Glomerular endothelial cell (primary cell): ENCODE measurements at regions not wholly inside any gene's neighbourhood (a gene's known extent, or its start where the extent isn't known, plus 50 kb on each side); places are given as distances from the start of the nearest gene placed in this dataset.
A peak's percentile ranks its signal among the peaks of the same experiment; 100 is the strongest.

Experiments used
- DNase-seq: peaks from one replicate; pipeline ENCODE4 v3.0.0-alpha.2; 2011; ENCODE audit warnings: low read depth, low spot score; ENCODE audit errors: extremely low read depth

DNA sequence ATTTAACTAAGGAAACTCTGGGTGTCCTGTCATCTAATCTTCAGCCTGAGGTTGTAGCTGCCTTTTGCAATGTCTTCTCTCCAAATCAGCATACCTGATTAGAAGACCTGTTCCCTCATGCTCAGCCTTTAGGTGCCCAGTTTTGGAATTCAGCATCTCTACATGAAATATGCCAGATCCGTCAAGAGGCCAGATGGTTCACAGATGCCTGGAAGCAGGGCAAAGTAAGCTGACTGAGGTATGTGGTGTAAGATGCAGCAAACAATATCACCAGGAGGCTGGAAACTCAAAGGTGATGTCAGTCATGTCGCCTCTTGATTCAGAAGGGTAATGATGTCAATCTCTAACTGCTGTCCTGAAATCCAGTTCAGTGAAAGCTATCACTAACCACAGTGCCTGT lies 324.4 kb downstream of the PRELID2 start:
- DNase-seq, result no peak

DNA sequence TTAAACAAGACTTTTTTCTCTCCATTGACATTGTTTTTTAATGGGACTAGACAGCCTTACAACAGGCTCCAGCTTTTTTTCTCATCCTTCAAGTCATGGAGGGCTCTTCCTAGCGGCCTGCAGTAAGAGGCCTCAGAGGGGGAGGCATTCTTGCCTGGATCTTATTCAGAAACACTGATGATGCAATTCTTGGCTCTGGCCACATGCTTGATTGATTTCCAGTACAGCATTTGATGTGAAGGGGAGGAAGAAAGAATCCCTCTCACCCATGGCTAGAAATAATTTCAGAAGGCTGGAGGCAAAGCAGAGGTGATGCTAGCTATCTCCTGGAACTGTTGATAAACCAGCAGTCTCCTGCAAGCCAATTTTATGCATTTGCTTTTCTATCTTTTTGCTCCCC lies 324.8 kb downstream of the PRELID2 start:
- no peak for DNase-seq

DNA sequence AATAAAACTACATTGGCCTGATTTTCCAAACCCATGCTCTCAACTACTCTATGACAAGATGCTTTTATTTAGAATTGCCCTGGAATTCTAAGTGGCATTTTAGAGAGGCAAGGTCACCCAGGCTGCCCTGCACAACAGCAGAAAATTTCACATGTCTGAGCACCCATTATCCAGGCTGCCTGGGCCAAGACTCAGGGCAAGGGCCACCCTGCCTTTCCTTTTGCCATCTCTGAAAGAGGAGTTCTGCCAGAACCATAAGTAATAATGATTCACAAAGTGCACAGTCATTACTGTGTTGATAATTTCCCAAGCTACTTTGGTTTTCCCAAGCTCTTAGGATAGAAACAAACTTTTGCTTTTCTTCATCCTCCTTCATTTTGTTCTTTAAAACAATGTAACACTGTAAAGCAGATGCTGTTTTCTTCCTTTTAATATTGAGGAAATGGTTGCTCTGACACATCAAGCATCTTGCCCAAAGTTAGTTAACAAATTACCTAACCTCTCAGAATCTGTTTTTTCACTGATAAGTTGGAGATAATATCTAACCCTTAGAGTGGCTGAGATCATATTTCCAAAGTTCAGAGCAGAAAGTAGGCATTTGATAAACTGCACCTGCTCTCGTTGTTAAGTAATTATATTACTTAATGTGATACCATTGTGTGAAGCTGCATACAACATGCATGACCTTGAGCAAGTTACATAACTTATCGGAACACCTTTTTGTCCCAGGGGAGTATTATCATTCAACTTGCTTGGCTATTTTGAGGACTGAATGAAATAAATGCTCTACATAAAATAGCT lies 325.6 kb downstream of the PRELID2 start:
- DNase-seq, result no peak

DNA sequence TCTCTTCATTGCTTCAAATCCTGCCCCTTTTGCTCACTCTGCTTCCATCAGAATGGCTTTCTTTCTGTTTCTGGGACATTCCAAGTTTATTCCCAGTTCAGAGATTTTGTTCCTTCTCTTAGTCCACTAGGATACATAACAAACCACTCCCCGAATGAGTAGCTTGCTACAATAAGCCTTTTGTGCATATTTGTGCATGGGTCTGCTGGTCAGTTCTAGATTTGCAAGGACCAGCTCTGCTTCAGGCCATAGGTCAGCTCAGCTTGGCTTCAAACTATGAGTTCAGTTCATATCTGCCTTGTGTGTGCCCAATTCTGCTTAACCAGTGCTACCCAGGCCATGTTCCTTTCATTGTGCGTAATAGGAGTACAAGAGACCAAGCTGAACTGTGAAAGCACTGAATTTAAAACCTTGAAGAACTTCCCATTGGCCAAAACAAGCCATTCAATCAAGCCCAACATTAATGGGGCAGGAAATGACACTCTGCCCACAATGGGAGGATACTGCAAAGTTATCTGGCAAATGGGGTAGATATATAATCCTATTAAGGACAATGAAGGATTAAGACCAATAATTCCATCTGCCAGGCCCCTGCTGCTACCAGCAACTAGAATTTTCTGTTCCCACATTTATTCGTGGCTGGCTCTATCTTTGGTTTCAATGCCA lies 328.8 kb downstream of the PRELID2 start:
- DNase-seq, result no peak

DNA sequence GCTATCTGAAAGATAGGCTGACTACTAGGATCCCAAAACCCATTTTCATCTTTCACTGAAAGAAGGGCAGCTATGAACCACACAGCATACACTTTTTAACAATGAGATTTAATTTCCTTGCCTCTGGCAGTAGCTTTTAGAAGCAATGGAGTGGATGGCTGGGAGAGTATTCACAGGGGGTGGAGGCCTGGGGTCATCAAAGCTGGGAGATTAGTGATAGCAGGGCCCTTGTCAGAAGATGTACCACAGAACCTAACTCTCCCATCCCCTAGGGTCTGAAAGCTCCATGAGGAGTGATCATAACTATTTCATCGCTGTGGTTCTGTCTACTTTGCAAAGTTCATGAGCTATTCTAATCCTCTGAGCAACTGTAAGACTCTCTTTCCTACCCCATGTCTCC lies 332.2 kb downstream of the PRELID2 start:
- DNase-seq, result no peak

DNA sequence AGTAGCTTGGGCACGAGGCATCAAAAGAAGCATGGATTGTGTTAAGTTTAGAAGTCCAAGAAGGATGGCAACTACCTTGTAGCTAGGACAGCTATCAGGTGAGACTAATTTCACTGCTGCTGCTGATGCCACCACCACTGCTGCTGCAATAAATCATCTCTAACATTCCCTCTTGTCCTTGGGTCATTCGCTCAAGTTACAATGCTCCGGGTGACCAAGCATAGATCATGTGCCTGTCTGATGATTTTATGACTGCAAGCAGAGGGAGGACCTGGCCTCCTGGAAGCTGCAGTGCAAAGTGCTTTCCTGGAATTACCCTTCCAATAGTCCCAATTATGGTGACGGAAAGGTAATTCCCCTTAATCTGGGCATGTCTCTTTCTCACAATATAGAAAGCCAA lies 334.4 kb downstream of the PRELID2 start:
- DNase-seq, result no peak

DNA sequence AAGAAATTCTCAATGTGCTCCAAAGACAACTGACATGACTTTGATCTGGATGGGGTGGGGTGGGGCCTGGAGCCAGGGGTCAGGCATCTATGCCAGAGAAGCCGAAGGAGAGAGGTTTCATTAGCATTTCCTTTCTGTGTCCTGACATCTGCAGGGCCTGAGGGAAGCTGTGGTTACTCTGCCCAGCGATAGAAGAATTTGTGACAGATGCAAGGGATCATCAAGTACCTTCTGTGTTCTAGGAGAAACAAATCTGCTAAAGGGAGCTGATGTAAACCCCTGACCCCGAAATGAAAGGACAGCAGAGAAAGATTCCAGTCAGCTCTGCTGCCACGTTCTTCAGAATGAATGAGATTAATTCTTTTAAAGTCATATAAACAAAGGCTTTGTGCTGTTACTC lies 335.7 kb downstream of the PRELID2 start:
- DNase-seq, result no peak

DNA sequence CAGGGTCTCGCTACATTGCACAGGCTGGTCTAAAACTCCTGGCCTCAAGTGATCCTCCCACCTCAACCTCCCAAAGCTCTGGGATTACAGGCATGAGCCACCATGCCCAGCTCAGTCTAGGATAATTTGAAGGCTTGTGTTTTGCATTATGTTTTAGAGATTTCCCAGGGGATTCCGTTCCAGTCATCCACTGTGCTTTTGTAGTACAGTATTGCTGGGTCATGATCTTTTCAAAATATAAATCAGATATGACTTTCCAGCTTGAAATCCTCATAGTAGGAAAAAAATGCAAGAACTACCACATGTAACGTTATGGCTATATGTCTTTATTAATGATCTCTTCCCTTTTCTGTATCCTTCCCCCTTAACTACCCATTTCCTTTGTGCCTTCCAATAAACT lies 338.1 kb downstream of the PRELID2 start:
- no peak for DNase-seq

DNA sequence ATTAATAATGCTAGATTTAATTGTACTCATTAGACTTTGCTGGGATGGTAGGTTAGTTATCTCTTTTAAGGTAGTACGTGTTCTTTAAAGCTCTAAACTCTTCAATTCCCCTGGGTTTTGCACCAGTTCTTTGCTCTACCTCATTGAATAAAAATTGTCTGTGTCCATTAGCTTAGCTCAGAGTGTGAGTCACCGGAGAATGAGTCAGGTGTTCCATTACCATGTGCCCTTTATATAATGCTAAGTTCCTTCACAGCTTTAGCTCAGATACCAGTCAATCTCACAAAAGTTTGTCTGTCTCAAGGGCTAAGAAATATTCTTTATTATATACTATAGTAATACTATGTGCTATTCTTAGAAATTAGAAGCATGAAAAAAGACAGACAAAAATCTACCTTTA lies 339.4 kb downstream of the PRELID2 start:
- DNase-seq, result peak; percentile 77

DNA sequence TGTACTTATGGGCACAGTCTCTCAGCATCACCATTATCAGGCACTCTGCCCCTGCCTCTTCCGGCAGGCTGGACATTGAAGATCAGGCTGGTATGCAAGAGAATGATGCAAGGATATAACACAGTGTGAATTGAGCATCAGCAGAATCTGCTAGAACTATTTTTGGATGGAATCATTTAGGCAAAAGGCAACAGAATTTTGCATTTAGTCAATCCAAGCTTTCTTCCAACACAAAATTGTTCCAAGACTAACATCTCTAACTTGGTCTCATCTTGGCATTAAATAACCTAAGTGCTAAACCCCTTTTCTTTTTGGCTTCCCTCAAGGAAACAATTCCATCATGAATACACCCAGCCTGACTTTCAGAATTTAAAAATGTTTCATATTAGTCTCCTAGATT lies 339.9 kb downstream of the PRELID2 start:
- DNase-seq, result no peak

DNA sequence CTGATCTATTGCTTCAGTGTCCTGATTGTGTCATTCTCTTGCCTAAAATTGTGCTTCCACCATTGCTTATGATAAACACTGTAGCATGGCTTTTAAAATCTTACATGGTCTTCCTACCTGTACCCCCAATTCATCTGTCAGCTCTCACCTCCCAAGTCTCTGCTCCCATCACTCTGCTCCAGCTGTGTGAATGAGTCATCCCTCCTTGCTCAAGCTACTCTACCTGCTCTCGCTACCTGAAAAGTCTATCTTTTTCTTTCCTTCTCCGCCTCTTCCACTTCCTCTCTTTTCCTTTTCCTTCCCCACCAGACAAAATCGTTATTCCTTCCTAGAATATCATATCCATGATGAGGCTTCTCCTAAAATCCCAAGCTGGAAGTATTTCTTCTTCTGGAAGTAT lies 341.7 kb downstream of the PRELID2 start:
- DNase-seq, result no peak

DNA sequence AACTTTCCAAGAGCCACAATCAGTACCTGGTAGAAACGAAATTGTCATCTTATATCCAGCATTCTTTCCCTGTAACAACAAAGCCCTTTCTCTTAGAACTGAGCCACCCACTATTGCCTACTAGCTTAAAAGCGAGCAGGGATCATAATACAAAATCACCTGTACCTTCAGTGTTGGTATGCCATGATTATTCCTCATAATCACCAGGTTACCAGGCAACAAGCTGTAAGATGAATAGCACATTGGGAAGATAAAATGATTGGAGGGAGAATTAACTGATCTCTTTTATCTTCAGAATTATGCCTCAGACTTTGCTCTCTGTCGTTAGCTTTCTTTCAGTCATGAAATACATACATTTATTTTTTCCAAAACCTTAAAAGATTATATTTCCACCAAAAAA lies 345.6 kb downstream of the PRELID2 start:
- no peak for DNase-seq

DNA sequence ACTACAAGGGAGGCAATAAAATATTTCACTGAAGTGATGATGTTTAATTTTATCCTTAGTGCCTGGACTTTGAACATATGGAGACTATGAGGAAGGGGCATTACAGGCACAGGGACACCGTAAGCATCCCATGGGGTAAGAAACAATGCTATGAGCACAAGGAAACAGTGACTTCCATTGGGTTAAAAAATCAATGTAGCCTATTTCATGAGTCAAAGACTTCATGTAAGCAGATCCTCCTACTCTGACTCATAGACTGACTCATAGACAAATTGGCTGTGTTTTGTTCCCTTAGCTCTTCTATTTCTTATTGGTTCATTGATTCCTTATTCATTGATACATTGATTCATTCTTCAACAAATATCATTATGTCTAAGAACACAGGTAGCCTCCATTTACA lies 351.0 kb downstream of the PRELID2 start:
- no peak for DNase-seq

DNA sequence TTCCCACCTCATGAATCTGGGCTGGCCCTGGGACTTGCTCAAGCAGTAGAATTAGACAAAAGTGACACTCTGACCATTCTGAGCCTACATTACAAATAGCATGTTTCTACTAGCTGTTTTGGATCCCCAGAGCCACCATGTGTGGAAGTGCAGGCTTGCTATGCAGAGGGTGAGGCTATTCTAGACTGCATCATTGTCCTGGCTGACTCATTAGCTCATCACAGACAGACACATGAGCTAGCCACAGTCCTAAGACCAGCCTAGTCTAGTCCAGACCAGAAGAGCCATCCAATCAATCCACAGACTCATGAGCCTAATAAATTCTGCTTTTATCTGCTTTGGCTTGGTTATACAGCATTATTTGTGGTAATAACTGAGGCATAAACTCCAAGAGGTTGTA lies 351.9 kb downstream of the PRELID2 start:
- DNase-seq, result no peak

DNA sequence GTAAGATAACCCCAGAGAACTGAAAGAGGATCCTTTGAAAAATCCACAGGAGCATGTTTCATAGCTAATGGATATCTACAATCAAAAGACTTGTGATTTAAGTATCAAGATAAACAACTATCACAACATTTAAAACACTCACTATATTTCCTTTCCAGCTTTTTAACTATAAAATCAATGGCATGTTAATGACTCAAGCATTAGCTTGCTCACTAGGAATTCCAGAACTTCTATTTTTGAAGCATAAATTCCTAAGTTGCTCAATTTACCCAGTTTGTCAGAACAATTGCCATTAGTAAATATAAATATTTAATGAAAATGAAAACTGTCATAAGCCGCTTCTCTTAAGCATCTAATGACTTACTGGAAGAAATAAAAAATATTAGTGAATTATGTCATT lies 355.3 kb downstream of the PRELID2 start:
- DNase-seq, result no peak

DNA sequence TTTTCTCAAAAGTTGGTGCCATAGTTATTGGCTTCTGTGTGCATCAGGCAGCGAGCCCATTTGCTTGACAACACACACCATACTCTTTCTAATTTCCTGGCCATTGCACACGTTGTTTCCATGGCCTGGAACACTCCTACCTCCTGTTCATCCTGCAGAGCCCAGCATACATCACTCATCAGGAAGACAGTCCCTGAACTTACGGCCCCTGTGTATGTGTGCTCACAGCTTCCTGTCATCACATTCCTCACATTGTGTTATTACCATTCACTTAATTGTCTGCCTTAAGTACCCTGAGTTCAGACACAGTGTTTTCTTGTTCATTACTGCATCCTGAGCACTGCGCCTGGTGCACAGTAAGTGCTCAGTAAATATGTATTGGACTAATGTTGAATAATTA lies 355.9 kb downstream of the PRELID2 start:
- no peak for DNase-seq

DNA sequence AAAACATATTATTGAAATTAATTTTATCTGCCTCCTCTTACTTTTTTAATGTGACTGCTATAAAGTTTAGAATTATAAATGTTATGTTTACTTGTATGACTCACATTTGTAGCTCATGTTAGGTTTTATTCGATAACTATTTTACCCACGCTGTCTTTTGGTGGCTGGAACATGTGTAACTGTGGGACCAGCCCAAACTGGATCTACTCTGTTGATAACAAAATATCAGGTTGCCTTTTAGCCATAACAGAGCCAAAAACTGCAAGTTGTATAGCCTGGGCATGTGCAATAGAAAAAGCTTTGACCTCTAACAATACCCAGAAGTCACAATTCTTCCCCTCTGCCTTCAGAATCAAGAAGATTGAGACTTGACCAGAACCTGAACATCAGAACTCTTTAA lies 356.5 kb downstream of the PRELID2 start:
- DNase-seq, result no peak

DNA sequence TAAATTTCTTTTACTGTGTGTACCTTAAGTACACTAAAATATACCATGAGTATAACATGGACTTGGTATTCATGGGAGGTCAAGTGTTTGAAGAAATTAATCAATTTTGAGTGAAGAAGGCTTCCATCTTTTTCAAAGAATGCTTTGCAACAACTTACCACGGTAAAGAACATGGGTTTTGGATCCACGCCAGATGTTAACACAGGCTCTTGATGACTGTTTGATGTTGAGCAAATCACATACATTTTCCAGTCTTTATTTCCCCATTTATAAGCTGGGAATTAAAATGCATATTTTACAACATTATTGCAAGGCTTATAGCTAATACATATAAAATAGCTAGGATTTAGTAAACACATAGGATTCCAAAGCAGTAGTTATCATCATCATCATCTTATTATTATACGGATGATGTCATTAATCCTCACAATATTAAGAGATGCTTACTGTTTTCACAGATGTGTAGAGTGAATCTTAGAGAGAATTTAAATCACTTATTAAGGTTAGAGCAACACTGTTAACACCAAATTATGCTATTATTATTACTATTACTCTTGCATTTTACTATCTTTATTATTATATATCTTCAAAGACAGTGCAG lies 362.0 kb downstream of the PRELID2 start:
- no peak for DNase-seq

DNA sequence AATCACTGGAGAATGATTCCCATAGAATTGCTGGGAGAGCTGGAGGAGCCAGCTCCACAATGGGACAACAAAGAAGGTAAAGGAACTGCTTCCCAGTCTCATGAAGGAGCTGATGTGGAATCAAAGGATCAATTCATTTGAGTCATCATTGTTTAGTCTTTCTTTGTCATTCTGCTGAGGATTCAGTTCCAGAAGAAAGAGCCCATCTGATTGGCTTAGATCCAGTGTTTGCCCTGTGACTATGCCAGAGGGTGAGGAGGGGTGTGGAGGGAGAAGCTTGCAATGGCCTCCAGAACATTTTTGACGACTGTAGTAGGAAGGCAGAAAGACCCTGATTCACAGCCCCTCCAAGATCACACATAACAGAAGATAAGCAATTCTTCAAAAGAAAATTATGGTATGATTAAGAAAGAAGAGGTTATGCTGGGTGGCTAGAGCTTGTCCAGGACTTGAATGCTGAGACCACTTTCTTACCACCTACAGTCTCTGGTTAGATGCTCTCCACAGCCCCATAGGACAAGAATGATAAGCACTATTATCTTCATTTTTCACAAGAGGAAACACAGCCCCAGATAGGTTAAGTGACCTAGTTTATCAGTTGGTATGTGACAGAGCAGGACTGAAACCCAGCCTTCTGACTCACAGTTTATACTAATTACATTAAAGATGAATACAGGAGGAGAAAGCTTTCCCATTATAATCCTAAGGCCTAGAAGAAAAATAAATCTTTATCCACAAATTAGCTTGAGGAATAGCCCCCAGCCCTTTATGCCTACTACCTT lies 363.1 kb downstream of the PRELID2 start:
- DNase-seq, result no peak

DNA sequence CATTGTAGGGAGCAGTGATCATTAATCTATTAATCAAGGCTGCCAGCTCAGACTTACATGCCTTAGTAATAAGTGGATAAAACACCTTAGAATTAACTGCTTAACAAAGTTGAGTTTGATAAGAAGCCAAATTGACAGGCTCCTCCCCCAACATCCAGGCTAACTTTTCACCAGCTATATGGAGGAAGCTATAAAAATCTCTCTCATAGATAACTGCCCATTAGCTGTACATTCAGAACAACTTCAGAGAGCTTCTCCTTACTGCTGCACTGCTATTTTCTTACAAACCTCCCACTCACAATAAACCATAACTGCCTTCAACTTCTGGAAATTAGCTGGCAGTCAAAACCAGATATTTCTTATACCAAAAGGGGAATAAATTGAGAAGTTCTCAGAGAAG lies 364.1 kb downstream of the PRELID2 start:
- no peak for DNase-seq

DNA sequence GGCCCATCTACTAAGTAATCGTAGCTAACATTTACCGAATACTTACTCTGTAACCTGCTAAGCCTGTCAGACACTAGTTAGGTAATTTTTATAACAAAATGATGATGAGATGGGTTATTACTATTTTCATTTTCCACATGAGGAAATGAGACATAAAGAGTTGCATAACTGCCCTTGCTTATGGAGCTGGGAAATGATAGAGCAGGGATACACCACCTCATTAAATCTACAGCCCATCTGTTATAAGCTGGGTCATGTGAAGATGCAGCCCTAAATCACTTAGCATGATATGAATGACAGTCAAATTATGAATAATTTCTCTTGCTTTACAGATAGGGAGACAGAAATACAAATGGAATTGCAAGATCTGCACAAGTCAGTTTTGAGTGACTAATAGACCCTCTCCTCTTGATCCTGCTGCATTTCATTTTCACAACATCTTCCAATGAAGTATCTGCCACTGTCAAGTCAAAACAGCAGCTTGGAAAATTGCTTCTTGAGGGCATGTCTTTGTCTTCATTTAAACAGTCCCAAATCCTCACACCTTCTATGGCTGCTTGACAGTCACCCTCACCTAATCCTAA lies 364.7 kb downstream of the PRELID2 start:
- no peak for DNase-seq
